ENCODE measurements at regions not wholly inside any gene's neighbourhood (a gene's known extent, or its start where the extent isn't known, plus 50 kb on each side); places are given as distances from the start of the nearest gene placed in this dataset.

DNA sequence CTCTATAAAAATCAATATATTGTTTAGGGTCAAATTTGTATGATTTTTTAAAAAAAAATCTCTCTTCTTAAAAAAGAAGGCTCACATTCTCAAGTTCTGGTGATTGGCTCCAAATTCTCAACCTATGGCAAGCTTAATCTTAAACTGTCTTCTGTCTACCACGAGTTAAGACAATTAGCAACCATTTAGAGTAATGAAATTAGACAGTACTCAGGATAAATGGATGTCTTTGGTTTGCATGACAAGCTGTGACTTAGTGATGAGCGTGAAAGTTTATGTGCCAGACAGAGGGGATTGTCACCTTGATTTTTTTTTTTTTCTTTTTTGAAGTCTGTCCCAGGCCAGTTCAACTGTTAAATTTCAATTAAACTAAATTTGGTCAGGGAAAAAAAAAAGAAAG is 1632.3 kb downstream of the MAT2B start:
- in situ Hi-C loops (cut with MboI; ENCODE audit: low pct_ligation_motif_present in 1 of 4, low pct_unique_long_range_greater_than_20kb in 1 of 4, low sequenced_read_pairs in 3 of 4), result no loop called here
- Histone ChIP-seq H3K27me3 (no peaks in the 10 kb centered on the region), H3K36me3 (no peaks in the 10 kb centered on the region), H3K4me3 (no peak overlapping the region), H3K9me3 (no peaks in the 10 kb centered on the region), H3K4me1 (no peaks in the 10 kb centered on the region), H3K27ac (no peak overlapping the region)
- TF ChIP-seq POLR2AphosphoS5 (IDR thresholded peaks at IDR 0.05) (no peak), CTCF (IDR thresholded peaks at IDR 0.05) (no peak), EP300 (IDR thresholded peaks at IDR 0.05; ENCODE audit: low read depth) (no peak), POLR2A (IDR thresholded peaks at IDR 0.05) (no peak)
- intact Hi-C loops (cut with DNase I; ENCODE audit: low total_unique reads), result no loop called here
- DNase-seq, result no peak
- 52 to 64% methylated on average over 2 of the region's 2 CpGs for WGBS, 2 donors (ENCODE audit: low coverage in 1 of 2)

GRCh38 chr5:165138236-165138635 is 1632.8 kb downstream of the MAT2B start:
- intact Hi-C loops (cut with DNase I; ENCODE audit: low total_unique reads), result no loop called here

GRCh38 chr5:165139262-165139661 is 1633.8 kb downstream of the MAT2B start:
- Histone ChIP-seq H3K36me3 (no peaks in the 10 kb centered on the region), H3K4me1 (no peaks in the 10 kb centered on the region), H3K27ac (no peak overlapping the region), H3K27me3 (no peaks in the 10 kb centered on the region), H3K4me3 (no peak overlapping the region), H3K9me3 (no peaks in the 10 kb centered on the region)
- TF ChIP-seq POLR2AphosphoS5 (IDR thresholded peaks at IDR 0.05) (no peak), CTCF (IDR thresholded peaks at IDR 0.05) (no peak), EP300 (IDR thresholded peaks at IDR 0.05; ENCODE audit: low read depth) (no peak), POLR2A (IDR thresholded peaks at IDR 0.05) (no peak)
- in situ Hi-C loops (cut with MboI; ENCODE audit: low pct_ligation_motif_present in 1 of 4, low pct_unique_long_range_greater_than_20kb in 1 of 4, low sequenced_read_pairs in 3 of 4) (no loop called here), intact Hi-C loops (cut with DNase I; ENCODE audit: low total_unique reads) (no loop called here)
- no peak for DNase-seq
- WGBS, 2 donors (ENCODE audit: low coverage in 1 of 2), result 48 to 65% methylated on average over 3 of the region's 3 CpGs

More at GRCh38 chr5:165138236-165138635, 1632.8 kb downstream of the MAT2B start:
- H3K36me3 ChIP-seq, result no peaks in the 10 kb centered on the region
- 33 to 52% methylated on average over 7 of the region's 7 CpGs for WGBS, 2 donors (ENCODE audit: low coverage in 1 of 2)
- TF ChIP-seq POLR2A (IDR thresholded peaks at IDR 0.05), result no peak
- TF ChIP-seq CTCF (IDR thresholded peaks at IDR 0.05), result no peak
- no peak for TF ChIP-seq POLR2AphosphoS5 (IDR thresholded peaks at IDR 0.05)
- TF ChIP-seq EP300 (IDR thresholded peaks at IDR 0.05; ENCODE audit: low read depth), result no peak
- no peak overlapping the region for H3K4me3 ChIP-seq
- no peak overlapping the region for H3K27ac ChIP-seq
- H3K27me3 ChIP-seq, result no peaks in the 10 kb centered on the region
- no peak for DNase-seq
- in situ Hi-C loops (cut with MboI; ENCODE audit: low pct_ligation_motif_present in 1 of 4, low pct_unique_long_range_greater_than_20kb in 1 of 4, low sequenced_read_pairs in 3 of 4), result no loop called here
- no peaks in the 10 kb centered on the region for H3K4me1 ChIP-seq
- no peaks in the 10 kb centered on the region for H3K9me3 ChIP-seq

DNA sequence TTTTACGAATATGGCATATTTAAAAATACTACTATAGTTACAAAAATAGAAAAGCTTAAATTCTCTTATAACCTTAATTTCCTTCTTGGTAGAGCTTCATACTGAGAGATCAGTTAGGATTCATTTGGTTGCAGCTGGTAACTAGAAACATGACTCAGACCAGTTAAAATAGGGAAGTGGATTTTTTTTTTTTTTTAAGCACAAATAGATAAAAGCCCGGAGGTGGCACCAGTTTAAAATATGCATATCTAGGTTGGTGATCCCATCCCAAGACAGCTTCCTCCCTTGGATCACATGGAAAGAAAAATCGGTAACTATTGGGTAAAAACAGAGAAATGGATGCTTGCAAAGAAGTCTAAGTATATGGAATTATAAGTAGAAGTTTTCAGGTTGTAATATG is 1634.3 kb downstream of the MAT2B start:
- Histone ChIP-seq H3K36me3 (no peaks in the 10 kb centered on the region), H3K9me3 (no peaks in the 10 kb centered on the region), H3K4me3 (no peak overlapping the region), H3K27me3 (no peaks in the 10 kb centered on the region), H3K27ac (no peak overlapping the region), H3K4me1 (no peaks in the 10 kb centered on the region)
- WGBS, 2 donors (ENCODE audit: low coverage in 1 of 2), result 63 to 85% methylated on average over 2 to 3 of the region's 3 CpGs
- intact Hi-C loops (cut with DNase I; ENCODE audit: low total_unique reads), result no loop called here
- no peak for DNase-seq
- in situ Hi-C loops (cut with MboI; ENCODE audit: low pct_ligation_motif_present in 1 of 4, low pct_unique_long_range_greater_than_20kb in 1 of 4, low sequenced_read_pairs in 3 of 4), result no loop called here
- TF ChIP-seq EP300 (IDR thresholded peaks at IDR 0.05; ENCODE audit: low read depth) (no peak), POLR2AphosphoS5 (IDR thresholded peaks at IDR 0.05) (no peak), CTCF (IDR thresholded peaks at IDR 0.05) (no peak)

Data from transverse colon (tissue), 4 donors.